ENCODE measurements at regions not wholly inside any gene's neighbourhood (a gene's known extent, or its start where the extent isn't known, plus 50 kb on each side); places are given as distances from the start of the nearest gene placed in this dataset.
"Not testable (repeated sequence)": the region's sequence is repeated elsewhere in the genome, so short reads cannot be mapped to it uniquely, and the experiment has no call there.

DNA sequence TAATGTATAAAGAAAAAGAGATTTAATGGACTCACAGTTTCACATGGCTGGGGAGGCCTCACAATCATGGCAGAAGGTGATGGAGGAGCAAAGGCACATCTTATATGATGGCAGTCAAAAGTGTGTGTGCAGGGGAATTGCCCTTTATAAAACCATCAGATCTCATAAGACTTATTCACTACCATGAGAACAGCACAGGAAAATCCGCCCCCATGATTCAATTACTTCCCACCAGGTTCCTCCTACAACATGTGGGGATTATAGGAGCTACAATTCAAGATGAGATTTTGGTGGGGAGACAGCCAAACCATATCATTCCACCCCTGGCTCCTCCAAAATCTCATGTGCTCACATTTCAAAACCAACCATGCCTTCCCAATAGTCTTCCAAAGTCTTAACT, 82.5 kb upstream of the ANKRD1 start:
- DNase-seq (ENCODE audit: low read depth) = not testable (repeated sequence)

DNA sequence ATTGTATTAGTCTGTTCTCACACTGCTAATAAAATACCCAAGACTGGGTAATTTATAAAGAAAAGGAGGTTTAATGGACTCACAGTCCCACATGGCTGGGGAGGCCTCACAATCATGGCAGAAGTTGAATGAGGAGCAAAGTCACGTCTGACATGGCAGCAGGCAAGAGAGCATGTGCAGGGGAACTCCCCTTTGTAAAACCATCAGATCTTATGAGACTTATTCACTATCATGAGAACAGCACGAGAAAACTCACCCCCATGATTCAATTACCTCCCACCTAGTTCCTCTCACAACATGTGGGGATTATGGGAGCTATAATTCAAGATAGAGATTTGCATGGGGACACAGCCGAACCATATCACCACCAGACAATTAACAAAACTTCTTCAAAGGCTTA, 84.4 kb upstream of the ANKRD1 start:
- not testable (repeated sequence) for DNase-seq (ENCODE audit: low read depth)

DNA sequence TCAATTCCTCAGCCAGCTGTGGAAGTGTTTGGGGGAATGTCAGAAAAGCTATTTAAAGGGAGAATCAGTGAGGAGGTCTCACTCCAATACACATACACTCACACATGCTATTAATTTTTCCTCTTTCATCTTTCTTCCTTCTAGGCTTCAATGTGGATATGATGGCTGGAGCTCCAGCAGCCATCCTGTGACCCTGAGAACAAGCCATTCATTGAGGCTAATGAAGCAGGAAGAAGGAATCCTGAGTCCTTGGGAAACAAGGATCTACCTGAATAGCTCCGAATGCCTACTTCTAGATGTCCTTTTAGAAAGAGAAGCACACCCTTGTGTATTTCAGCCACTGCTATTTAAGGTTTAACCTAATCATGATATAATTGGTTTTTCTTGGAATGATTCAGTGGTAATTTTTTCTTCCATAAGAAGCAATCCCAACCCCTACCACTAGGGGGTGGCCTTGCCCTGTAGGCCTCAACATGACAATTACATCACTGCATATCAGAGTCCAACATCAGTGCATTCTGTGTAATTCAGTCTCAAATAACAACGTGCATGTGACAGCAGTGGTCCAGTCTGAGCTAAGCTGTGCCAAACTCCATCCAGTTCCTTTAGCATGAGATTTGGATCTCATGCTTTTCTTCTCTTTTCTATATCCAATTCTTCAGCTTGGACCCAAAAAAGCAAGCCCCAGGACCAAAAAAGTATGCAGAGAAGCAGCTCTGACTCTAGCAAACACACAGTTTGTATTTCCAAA, 85.3 kb upstream of the ANKRD1 start:
- DNase-seq (ENCODE audit: low read depth) = peak; percentile 68

DNA sequence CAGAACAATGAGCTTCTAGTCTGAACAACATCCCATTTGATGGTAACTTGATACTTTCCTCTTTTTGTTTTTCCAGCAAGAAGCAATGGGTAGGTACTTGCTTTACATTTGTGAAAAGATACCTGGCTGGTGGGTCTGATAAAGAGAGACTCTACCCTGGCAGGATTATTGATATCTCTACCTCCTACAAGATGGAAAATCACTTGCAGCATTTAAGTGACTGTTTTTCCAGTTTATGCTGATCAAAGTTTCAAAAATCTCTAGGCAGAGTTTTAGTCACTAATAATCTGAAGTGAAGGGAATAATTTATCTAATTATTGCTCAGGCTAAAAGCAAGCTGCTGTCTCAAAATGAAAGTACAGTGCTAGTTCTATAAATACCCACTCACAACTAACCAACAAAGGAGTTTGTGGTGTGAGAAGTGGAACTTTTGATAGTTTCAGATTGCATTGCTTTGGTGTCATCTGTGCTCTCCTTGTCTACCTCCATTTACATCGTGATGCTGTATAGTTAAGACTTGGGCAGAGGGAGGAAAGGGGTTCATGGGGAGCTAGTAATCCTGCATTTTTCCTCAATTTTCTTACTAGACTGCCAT, 86.0 kb upstream of the ANKRD1 start:
- DNase-seq (ENCODE audit: low read depth) = no peak

DNA sequence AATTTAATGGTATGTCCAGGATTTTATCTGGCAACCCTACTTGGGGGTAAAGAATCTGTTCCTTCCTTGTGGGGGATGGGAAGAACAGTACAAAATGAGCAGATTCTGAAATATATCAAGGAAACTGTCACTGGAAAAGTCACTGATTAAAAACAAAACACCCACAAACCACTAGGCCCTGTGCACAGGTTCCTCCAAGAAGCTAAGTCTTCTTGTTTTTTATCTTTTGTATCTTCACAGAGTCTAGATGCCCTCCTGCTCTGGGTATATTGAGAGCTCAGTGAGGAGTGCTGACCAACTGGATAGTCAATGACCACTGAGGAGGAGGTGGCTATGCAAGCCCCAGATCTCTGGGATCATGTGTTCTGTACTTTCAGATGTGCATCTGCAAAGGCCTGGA, 86.8 kb upstream of the ANKRD1 start:
- no peak for DNase-seq (ENCODE audit: low read depth)

DNA sequence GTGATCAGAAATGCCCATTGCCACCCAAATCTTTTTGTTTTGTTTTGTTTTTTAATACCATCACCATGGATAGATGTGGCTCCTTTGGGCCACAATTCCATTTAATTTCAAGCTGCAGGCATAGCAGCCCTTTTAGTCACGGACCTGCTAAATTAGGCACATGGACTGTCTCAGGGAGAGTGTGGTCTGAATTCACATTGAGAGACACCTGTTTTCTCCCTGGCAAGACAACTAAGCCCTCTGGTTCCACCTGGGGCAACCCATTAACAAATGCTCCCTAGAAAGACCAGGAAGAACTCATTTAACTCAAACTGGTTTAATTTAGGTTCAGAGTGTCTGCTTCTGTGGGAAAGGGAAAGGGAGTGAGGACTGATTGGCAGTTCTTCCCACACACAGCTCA, 88.2 kb upstream of the ANKRD1 start:
- DNase-seq (ENCODE audit: low read depth) = no peak

DNA sequence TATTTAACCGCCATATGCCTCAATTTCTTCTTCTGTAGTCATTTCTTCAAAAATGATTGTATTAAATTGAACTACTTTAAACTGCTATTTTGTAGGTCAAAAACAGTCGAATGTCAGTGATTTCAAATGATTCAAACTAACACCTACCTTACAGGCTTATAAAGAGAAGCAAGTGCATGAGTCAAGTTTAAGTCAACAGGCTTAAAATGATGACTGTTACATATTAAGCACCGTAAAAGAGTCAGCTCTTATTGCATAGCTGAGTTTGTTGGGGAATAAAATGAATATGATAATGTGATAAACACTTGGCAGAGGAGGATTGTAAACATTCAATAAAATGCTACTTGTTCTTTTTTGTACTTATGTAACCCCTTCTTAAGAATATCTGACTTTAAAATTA, 90.1 kb upstream of the ANKRD1 start:
- DNase-seq (ENCODE audit: low read depth) = peak; percentile 46

DNA sequence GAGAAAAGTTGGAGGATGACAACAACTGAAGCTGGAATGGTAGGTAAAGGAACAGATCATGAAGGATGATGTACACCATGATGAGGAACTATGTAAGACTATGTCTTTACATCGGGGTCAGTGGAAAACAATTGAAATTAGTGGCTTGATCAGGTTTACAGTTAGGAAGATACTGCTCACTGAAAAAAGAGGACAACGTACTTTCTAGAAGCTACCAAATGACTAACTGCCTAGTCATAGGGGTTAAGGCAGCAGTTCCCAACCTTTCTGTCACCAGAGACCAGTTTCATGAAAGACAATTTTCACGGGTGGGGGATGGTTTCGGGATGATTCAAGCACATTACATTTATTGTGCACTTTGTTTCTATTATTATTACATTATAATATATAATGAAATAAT, 91.6 kb upstream of the ANKRD1 start:
- DNase-seq (ENCODE audit: low read depth) = peak; percentile 7

DNA sequence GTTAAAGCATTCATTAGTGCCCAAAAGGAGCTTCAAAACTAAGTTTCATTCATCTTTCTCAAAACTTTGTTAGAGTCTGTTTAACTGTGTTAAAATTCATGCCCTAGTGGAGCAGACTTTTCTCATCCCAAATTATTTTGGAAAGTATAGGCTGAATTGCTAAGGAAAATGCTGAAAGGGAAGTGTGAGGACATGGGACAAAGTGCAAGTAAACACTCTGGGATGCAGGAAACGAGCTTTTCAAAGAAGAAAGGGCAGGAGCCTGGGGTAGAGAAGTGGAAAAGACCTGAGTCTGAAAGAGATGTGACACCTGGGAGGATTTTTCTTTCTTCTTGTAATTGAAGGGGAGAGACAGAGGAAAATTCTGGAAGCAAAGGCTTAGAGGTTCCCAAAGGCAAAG, 93.1 kb upstream of the ANKRD1 start:
- no peak for DNase-seq (ENCODE audit: low read depth)

DNA sequence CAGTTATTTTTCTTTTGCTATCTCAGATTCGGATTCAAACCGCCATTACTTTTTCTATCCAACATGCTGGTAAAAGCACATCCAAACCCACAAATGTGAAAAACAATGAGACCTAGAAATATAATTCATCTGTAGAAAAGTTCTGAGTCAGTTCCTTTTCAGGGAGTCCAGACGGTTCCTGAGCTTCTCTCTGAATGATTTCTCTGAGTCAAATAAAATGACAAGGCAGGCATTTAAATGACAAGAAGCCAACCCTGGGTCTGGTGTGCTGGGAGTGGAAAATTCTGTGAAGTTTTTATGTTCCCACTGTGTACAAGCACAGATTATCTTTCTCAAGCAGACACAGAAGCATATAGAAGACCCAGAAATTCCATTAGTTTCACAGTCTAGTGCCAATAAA, 96.3 kb upstream of the ANKRD1 start:
- DNase-seq (ENCODE audit: low read depth) = no peak

DNA sequence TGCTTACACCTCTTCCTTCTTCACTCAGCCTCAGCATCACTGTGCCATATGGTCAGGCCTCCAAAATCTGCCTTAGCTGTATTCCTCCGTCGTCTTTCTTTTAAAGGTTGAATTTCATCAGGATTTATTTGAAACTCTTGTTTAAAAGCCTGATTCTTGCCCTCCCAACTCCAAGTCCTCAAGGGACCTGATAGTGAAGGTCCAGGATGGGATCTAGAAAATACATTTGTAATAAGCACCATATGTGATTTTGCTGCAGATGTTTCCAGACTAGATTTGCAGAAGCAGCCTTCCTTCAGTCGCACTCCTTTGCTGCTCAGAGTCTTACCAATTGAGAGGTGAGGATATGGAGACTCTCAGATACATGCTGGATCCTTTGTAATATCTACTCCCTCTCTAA, 101.0 kb upstream of the ANKRD1 start:
- DNase-seq (ENCODE audit: low read depth) = no peak

DNA sequence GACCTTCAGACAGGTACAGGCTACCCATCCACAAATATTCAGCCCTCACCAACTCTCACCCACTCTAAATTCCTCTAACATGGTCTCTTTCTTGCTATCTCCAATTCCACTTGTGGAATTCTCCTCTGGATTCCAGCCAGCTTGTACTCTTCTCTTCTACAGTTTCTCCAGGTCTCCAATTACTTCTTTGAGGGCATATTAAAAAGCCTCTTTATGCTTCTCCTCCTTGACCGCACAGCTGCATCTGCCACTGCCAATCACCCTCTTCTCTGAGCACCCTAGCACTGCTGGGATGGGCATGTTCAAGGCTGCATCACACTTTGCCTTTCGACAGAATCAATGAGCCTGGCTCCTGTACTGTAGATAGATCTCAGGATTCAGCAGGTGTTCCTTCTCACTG, 101.5 kb upstream of the ANKRD1 start:
- no peak for DNase-seq (ENCODE audit: low read depth)

DNA sequence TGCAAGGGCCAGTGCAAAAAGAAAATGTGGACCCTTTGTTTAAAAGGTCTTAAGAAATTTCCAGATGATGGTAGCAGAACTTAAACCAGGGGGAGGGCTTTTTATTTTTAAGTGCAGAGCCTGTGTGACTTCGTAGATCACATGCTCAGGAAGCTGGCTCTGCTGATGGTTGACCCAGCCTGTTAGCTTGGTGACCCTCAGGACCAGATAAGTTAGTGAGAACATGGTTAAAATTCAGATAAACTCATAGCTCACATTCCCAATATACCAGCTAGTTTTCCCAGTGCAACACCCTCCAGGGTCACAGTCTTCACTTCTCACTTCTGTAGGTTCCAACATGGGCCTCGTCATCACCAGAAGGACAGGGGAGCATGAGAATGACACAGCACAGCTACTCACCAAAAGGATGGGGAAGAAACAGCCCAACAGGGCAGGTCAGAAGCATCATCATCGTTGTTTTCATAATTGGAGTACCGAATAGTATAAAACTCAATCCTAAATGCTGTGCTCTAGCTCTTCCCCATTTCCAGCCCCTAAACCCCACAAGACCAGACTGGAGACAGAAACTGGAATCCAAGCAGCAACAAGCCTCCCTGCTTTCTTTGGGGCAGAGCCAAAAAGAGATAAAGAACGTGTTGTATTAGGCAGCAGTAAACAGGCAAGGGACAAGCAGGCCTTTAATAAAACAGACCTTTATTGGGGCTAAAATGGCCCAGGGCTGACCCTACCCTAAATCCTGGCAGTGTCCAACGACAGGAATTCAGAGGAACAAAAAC, 102.2 kb upstream of the ANKRD1 start:
- DNase-seq (ENCODE audit: low read depth) = no peak

DNA sequence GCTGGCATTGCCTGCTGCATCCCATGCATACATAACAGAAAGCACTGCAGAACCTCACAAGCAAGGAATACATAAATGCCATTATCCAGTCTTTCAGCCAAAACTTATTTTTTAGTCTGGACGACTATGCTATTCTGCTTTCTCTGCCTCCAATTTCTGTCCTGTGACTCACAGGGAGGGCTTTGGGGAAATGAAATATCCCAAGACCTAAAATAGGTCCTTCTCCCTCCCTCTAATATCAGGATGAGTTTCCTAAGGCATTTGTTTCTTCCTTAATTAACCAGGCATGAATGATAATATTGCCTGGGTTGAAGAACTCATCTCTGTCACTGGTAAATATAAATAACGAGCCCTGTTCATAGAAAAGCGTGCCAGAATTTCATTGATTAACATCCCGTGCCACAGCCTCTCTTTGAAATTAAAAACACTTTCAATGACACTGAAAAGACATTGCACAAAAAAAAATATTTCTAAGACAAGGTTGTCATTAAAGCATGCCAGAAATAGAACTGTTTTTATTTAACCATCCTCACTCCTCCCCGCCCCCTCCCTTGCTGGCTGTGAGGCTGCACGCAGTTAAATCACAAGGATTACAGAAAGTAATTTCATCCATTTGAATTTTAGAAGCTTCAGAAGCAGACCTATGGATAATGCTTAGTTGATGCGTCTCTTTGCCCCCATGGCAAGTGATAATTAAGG, 103.0 kb upstream of the ANKRD1 start:
- DNase-seq (ENCODE audit: low read depth) = no peak

DNA sequence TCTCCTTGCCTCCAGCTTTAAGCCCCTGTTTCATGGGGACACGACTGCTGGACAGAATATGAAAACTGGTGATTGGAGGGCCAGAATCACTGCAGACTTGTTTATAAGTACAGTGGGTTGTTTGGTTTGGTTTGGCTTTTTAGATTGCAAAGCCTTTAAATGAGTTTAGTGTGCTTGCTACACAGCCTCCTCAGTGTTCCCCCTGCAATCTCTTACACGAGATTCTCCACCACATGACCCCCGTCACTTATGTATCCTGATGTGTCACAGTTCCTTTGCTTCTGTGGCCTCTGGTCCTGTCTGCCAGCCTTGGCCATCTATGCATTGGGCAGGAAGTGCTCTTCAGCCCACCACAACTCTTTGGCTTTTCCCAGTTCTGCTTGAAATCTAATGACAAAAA, 103.7 kb upstream of the ANKRD1 start:
- no peak for DNase-seq (ENCODE audit: low read depth)

DNA sequence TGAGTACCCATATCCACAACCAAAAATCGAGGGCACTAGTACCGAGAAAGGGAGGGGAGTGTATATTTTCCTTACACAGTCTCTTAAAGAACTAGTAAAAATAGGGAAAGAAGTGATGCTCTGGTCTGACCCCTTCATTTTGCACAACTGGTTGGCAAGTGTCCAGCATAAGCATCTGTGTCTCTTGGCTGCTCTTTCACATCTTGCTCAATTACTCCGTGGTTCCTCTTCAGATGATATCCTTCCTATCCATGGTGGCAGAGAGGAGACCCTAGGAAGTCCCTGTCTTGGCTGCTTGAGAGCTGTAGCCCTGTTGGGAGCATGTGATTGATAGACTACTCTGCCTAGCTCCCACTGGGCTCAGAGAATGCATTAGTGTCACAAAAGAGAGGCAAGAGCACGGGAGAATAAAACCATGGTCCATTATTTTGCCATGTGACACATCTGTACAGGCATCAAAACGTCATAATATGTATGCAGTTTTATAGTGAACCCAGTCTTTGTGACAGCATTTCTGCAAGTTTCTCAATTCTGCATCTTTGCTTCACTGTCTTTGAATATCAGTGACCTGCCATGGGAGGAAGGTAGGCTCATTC, 111.8 kb upstream of the ANKRD1 start:
- DNase-seq (ENCODE audit: low read depth) = peak; percentile 6

DNA sequence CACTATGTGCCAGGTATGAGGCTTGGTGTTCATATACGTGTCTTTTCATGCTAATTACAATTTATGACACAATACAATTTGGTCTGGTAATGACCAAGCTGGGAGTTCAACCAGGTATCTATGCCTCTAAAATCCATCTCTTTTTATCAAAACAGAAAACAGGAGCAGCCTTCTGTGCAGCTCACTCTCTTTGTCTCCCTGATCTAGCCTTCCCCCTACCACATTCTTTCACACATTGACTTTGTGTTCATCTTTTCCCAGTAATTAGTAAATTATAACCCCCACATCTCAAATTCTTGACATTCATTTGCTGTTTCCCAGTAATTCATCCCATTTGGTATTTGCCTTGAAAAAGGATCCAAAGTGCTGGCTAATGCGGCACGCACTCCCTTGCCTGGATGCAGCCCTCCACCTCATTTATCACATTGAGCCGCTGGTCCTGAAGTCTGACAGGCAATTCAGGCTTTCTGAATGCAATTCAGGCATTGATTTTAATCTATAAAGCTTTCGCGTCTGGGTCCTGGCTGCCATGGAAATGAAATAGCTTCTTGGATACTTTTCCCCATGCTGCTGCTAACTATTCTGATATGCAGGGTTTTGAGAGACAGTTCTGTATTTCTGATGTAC, 112.5 kb upstream of the ANKRD1 start:
- no peak for DNase-seq (ENCODE audit: low read depth)

DNA sequence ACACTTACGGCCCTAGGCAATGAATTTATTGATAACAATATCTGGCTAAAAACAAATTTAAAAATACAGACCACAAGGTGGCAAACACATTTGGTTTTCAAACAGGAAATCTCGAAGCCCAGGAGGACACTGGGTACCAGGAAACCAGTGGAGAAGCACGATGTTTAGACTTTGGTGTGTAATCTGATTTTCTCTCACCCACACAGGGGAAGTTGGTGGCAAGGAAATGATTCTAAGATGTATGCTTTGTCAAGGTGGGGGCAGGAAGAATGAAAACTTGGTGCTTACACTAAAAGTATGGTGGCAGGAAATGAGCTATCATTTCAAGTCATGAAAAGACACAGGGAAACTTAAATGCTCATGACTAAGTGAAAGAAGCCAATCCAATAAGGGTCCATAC, 113.2 kb upstream of the ANKRD1 start:
- DNase-seq (ENCODE audit: low read depth) = no peak

DNA sequence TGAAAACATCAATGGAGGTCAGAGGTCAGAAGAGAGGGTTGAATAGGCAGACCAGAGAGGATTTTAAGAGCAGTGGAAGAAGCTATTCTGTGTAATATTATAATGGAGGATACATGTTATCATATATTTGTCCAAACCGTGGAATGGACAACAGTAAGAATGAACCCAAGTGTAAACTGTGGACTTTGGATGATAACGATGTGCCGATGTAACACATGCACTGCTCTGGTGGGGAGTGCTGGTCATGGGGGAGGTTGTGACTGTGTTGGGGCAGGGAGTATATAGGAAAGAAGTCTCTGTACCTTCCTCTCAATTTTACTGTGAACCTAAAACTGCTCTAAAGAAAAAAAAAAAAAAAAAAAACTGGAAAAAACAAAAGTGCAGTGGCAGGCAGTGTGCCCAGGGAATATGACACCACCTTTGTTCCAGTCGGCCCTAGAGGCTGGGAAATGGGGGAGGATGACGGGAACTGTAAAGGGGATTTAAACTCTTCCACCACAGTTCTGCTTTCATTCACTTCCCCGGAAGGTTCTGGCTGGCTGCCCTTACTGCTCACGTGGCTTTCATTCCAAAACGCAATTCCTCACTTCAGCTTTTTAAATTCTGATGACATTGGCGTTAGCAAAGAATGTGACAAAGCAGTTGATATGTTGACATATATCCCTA, 113.7 kb upstream of the ANKRD1 start:
- DNase-seq (ENCODE audit: low read depth) = no peak

DNA sequence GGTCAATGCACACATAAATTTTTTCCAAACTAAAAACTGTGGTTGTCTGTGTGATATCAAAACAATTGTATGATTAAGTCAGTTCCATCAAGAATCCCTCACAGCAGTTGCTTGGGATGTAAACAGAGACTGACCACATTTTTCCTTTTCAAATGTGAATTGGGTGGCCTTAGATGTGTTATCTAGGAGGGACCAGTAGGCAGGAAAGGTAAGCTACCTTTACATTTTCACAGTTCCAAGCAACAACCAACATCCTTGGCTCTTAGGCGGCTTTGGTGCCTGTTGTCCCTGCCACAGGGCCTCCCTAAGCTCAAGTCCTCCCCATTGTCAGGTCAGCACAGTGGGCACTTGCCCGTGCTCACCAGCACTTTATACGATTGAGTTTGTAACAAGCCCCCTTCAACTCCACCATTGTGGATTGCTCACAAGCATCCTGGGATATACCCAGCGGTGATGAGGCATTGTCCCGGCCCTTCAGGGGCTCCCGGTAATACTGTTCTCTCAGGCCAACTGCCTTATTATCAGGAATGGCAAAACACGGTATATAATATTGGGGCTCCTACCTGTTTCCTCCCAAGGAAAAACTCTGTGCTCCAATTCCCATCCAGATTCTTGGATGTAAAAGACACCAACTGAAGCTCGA, 114.9 kb upstream of the ANKRD1 start:
- DNase-seq (ENCODE audit: low read depth) = no peak
